NB4 (cell line): ENCODE measurements at regions not wholly inside any gene's neighbourhood (a gene's known extent, or its start where the extent isn't known, plus 50 kb on each side); places are given as distances from the start of the nearest gene placed in this dataset.

Source experiments
- DNase-seq: peaks from one replicate; pipeline ENCODE4 v3.0.0; 2010; ENCODE audit warnings: low read depth
- H3K4me3 ChIP-seq: one replicate; pipeline ENCODE4 v1.5.1; 2011; ENCODE audit warnings: mild to moderate bottlenecking, low read depth, low read length, moderate library complexity
- MYC ChIP-seq: IDR thresholded peaks from 2 replicates; pipeline ENCODE4 v1.6.1; 2011; ENCODE audit warnings: low read depth, low read length
- POLR2A ChIP-seq: IDR thresholded peaks from 2 replicates; pipeline ENCODE4 v1.6.1; 2011; ENCODE audit warnings: mild to moderate bottlenecking; ENCODE audit not compliant: insufficient read length; ENCODE audit errors: extremely low read depth
- TF ChIP-seq, protein P1 (sequence below): IDR thresholded peaks from 2 replicates; pipeline ENCODE4 v1.6.1; 2011; ENCODE audit warnings: low read depth, low read length
- TF ChIP-seq, protein P2 (sequence below): IDR thresholded peaks from one replicate; pipeline ENCODE4 v1.5.1; 2012; ENCODE audit warnings: low read depth, low read length

DNA sequence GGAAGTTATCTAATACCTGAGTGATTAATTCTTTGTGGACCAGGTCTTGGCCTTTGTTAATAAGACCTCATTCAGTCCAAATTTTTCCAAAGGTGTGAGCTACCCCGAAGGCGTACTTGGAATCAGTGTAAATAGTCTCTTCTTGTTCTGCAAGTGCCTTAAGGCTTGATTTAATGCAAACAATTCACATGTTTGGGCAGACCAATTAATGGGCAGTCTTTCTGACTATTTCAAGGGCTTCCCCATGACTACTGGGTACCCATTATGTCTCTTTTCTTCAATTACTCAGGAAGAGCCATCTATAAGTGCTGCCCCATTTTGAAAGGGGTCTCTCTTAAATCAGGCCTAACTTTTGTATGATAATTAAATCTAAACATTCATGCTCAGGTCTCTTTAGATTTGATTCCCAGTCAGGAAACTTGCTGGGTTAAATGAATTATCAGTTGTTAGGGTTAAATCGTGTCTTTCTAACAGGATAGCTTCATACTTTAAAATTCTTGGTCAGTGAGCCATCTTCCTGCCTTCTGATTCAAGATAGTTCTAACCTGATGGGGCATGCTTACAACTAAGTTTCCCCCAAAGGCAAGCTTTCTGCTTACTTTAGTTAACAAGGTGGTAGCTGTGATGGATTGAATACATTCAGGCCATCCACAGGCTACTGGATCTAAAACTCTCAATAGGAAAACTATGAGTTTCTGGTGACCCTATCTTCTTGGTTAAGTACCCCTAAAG, 179.6 kb downstream of the CCNG2 start:
- H3K4me3 ChIP-seq: no peak overlapping the region
- TF ChIP-seq, protein P1, sequence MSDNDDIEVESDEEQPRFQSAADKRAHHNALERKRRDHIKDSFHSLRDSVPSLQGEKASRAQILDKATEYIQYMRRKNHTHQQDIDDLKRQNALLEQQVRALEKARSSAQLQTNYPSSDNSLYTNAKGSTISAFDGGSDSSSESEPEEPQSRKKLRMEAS: no peak
- TF ChIP-seq POLR2A (no peak), MYC (no peak)
- TF ChIP-seq, protein P2, sequence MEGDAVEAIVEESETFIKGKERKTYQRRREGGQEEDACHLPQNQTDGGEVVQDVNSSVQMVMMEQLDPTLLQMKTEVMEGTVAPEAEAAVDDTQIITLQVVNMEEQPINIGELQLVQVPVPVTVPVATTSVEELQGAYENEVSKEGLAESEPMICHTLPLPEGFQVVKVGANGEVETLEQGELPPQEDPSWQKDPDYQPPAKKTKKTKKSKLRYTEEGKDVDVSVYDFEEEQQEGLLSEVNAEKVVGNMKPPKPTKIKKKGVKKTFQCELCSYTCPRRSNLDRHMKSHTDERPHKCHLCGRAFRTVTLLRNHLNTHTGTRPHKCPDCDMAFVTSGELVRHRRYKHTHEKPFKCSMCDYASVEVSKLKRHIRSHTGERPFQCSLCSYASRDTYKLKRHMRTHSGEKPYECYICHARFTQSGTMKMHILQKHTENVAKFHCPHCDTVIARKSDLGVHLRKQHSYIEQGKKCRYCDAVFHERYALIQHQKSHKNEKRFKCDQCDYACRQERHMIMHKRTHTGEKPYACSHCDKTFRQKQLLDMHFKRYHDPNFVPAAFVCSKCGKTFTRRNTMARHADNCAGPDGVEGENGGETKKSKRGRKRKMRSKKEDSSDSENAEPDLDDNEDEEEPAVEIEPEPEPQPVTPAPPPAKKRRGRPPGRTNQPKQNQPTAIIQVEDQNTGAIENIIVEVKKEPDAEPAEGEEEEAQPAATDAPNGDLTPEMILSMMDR: no peak
- no peak for DNase-seq

DNA sequence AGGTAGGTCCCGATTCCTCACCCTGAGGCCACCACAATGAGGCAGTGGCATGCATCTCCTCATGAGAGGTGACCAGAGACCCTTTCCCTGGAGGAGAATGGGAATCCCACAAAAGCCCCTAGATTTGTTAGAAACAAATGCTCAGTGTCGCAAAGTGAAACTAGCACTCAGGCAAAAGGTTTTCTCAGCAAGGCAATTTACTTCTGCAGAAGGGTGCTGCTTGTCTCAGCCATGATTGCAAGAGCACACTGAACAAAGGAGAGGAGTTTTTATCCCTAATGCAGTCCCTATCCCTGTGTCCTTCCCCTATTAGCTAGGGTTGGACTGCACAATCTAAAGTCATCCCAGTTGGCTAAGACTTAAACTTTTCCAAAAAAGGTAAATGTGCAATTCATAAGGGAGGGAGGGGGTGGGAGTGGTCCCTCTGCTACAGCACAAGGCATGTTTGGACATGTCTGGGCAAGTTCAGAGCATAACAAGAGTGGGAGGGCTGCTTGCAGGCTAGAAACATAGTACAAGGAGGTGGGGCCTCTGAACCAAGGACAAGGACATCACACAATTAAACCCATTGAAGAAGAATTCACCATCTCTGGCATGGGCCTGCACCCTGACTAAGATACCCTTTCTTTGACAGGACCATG, 185.3 kb downstream of the CCNG2 start:
- TF ChIP-seq MYC (no peak), POLR2A (no peak)
- TF ChIP-seq, protein P2: no peak
- TF ChIP-seq, protein P1: no peak
- DNase-seq: no peak
- no peak overlapping the region for H3K4me3 ChIP-seq

DNA sequence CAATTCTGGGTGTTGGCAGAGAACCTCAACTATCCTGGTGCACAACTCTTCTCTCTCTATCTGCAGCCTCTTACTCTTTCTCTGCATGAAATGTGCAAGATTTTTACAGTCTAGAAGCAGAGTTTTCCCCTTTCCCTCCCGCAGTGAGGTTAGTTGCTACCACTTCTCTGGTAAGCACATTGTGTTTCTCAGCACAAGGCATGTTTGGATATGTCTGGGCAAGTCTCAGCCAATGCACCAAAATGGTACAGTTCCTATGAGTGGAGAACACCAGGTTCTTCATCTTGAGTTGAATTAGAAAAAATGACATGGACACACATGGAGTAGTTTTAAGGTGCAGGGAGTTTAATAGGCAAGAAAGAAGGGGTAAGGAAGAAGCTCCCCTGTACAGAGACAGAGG, 187.0 kb downstream of the CCNG2 start:
- H3K4me3 ChIP-seq: no peak overlapping the region
- TF ChIP-seq POLR2A: no peak
- TF ChIP-seq, protein P1: no peak
- no peak for TF ChIP-seq MYC
- DNase-seq: no peak

DNA sequence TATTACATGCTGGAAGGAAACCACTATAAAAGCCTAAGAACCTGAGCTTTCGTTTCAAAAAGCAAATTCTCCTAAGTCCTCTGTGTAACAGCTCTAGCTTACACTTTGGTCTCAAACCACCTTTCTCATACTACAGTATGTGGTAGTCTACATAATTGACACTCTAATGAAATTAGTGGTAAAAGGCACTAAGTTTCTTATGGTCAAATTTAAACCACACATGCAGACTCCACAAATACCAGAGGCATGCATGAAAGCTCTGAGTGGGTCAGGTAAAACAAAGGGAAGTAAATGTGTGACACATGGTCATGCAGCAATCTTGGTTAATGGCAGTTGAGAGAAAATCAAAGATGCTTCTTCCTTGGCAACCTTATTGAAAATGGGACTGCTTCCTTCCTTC, 187.8 kb downstream of the CCNG2 start:
- H3K4me3 ChIP-seq: no peak overlapping the region
- TF ChIP-seq, protein P2: no peak
- TF ChIP-seq MYC (no peak), POLR2A (no peak)
- TF ChIP-seq, protein P1: no peak
- DNase-seq: no peak

DNA sequence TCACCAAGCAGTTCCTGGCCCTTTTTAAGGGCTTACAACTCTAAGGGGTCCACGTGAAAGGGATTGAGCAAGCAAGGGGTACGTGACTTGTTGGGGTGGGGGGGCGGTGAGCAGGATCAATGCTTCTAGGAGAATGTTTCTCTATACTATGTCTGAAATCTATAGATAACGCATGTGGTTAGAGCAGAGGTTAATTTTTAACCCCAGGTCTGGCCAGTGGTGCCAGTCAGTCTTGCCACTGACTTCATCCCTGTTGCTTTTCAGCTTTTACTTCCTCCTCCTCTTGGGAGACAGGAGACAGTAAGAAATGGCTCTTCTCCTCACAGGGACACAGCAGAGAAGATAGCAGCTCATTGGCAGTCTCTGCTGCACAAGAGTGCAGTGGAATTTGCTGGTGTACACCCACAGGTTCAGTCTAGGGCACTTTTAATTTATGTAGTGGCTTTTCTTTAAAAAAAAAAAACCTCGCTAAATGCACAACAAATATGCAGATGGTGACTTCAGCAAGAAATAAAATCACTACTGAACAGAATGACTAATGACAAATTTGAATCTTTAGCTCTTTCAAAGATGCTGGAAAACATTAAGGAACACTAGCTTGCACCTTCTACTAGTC, 190.5 kb downstream of the CCNG2 start:
- no peak overlapping the region for H3K4me3 ChIP-seq
- DNase-seq: no peak
- TF ChIP-seq, protein P1: no peak
- TF ChIP-seq, protein P2: no peak
- TF ChIP-seq MYC (no peak), POLR2A (no peak)

DNA sequence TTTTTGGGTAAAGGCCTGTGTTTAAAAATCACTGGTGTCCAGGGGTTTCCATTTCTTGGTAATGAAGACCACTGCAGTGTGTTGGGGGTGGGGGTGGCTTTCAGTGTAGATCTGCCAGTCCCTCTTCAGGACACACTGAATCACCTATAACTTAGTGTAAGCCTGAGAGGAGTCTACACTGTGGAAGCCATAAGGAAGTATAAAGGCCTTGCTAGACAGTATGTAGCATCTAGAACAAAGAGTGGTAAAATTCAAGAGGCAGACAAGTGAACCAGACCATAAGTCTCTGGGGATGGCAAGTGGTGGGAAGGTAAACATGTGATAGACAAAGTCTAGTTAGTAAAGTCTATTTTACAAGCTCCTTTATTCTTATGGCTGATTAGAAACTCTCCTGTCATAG, 191.8 kb downstream of the CCNG2 start:
- no peak overlapping the region for H3K4me3 ChIP-seq
- no peak for TF ChIP-seq MYC
- no peak for TF ChIP-seq POLR2A
- TF ChIP-seq, protein P2: no peak
- TF ChIP-seq, protein P1: no peak
- no peak for DNase-seq
